Uterus (tissue), 2 donors: ENCODE measurements at regions not wholly inside any gene's neighbourhood (a gene's known extent, or its start where the extent isn't known, plus 50 kb on each side); places are given as distances from the start of the nearest gene placed in this dataset.

Source experiments
- POLR2A ChIP-seq, 2 donors: fragments of 450-650 bp; IDR thresholded peaks; one replicate each; pipeline ENCODE4 v1.6.1; 2016; ENCODE audit warnings: antibody characterized with exemption in 2 of 2, mild to moderate bottlenecking in 1 of 2, moderate library complexity in 1 of 2
- TF ChIP-seq, protein P1 (sequence below), 4 experiments: fragments of 200-600 bp in 2 of 4; fragments of 450-650 bp in 2 of 4; sonication (generic) in 2 of 4; IDR thresholded peaks; one replicate each; pipeline ENCODE4 v1.5.1; 2016 to 2019; ENCODE audit warnings: antibody characterized with exemption in 4 of 4, mild to moderate bottlenecking in 2 of 4, moderate library complexity in 1 of 4

DNA sequence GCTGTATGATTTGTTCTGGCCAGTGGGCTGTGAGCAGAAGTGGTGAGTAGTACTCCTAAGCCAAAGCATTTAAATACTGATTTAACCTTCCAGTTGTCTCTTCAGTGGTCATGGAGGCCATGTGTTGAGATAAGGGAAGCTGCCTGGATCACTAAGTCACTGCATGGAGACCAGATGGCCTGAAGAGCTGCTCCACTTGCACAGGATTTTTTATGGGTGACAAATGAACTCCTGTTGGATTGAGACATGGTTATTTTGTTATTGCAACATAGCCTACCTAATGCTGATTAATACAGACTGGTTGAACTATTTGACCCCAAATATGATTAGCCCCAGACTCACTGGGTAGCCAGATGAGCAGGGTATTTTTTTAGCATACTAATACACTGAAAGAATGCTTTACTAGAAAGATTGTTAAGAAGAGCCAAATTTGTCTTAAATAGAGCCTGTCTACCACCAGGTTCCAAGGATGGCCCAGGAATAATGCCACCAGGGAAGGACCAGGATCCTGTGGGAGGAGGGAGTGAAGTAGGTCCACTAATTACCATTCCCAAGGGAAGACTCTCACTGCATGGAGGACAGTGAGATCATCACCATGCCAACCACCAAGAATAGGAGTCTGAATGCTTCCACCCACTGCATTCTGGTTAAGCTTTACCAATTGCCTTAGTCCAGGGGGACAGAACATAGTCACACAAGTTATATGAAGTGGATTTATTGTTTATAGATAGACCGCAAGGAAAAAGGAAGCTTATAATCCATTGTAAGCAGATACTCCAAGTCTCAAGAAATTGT, 187.4 kb upstream of the IRX6 start:
- no peak for TF ChIP-seq POLR2A (IDR thresholded peaks at IDR 0.05)
- TF ChIP-seq, protein P1, sequence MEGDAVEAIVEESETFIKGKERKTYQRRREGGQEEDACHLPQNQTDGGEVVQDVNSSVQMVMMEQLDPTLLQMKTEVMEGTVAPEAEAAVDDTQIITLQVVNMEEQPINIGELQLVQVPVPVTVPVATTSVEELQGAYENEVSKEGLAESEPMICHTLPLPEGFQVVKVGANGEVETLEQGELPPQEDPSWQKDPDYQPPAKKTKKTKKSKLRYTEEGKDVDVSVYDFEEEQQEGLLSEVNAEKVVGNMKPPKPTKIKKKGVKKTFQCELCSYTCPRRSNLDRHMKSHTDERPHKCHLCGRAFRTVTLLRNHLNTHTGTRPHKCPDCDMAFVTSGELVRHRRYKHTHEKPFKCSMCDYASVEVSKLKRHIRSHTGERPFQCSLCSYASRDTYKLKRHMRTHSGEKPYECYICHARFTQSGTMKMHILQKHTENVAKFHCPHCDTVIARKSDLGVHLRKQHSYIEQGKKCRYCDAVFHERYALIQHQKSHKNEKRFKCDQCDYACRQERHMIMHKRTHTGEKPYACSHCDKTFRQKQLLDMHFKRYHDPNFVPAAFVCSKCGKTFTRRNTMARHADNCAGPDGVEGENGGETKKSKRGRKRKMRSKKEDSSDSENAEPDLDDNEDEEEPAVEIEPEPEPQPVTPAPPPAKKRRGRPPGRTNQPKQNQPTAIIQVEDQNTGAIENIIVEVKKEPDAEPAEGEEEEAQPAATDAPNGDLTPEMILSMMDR (IDR thresholded peaks at IDR 0.05) = no peak
